Suprapubic skin (tissue), 4 donors: ENCODE measurements at regions not wholly inside any gene's neighbourhood (a gene's known extent, or its start where the extent isn't known, plus 50 kb on each side); places are given as distances from the start of the nearest gene placed in this dataset.

Experiments used
- DNase-seq, 2 donors: peaks; one replicate each; pipeline ENCODE4 v3.0.0-alpha.2; 2019; ENCODE audit warnings: low spot score in 2 of 2
- H3K27ac ChIP-seq: fragments of 200-600 bp; sonication (generic); one replicate; pipeline ENCODE4 v1.5.1; 2019
- H3K27me3 ChIP-seq: fragments of 200-600 bp; sonication (generic); one replicate; pipeline ENCODE4 v1.5.1; 2019
- H3K36me3 ChIP-seq: fragments of 200-600 bp; sonication (generic); one replicate; pipeline ENCODE4 v1.5.1; 2019
- H3K4me1 ChIP-seq: fragments of 200-600 bp; sonication (generic); one replicate; pipeline ENCODE4 v1.5.1; 2019
- H3K4me3 ChIP-seq: fragments of 200-600 bp; sonication (generic); one replicate; pipeline ENCODE4 v1.5.1; 2019; ENCODE audit warnings: mild to moderate bottlenecking
- H3K9me3 ChIP-seq: fragments of 200-600 bp; sonication (generic); one replicate; pipeline ENCODE4 v1.5.1; 2019
- EP300 ChIP-seq: sonication (generic); formaldehyde crosslinking; IDR thresholded peaks from one replicate; pipeline ENCODE4 v1.6.1; 2017; ENCODE audit warnings: antibody characterized with exemption
- POLR2A ChIP-seq, 2 donors: fragments of 450-650 bp; IDR thresholded peaks; one replicate each; pipeline ENCODE4 v1.6.1; 2017; ENCODE audit warnings: antibody characterized with exemption in 2 of 2, mild to moderate bottlenecking in 2 of 2, moderate library complexity in 2 of 2
- POLR2AphosphoS5 ChIP-seq, 3 donors: sonication (generic); formaldehyde crosslinking; IDR thresholded peaks; one replicate each; pipeline ENCODE4 v1.6.1; 2017; ENCODE audit warnings: antibody characterized with exemption in 3 of 3
- WGBS: methylation state at CpG from one replicate; pipeline ENCODE4 v1.1.5; 2018; 5-methylcytosine and 5-hydroxymethylcytosine counted together
- TF ChIP-seq, protein P1 (sequence below), 2 donors: fragments of 200-600 bp in 1 of 2; fragments of 450-650 bp in 1 of 2; sonication (generic) in 1 of 2; IDR thresholded peaks; one replicate each; pipeline ENCODE4 v1.5.1; 2016 to 2019; ENCODE audit warnings: antibody characterized with exemption in 2 of 2, mild to moderate bottlenecking in 1 of 2, moderate library complexity in 1 of 2

DNA sequence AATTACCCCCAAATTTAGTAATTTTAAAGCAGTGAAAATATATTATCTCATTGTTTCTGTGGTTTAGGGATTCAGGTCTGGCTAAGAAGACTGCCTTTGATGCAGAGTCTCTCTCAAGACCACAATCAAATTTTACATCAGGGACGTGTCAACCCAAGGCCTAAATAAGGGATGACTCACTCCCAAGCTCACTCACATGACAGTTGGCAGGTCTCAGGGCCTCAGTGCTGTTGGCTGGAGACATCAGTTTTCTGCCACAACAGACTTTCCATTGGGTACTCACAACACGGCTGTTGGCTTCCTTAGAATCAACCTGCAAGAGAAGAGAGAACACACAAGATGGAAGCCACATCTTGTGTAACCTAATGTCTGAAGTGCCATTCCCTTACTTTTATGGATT, 377.3 kb downstream of the FAM181B start:
- 49% methylated on average over 2 of the region's 2 CpGs for WGBS
- DNase-seq: no peak
- Histone ChIP-seq H3K4me1 (no peaks in the 10 kb centered on the region), H3K36me3 (no peaks in the 10 kb centered on the region), H3K9me3 (peaks cover 7% of the 10 kb centered on the region), H3K27ac (no peak overlapping the region), H3K27me3 (no peaks in the 10 kb centered on the region), H3K4me3 (no peak overlapping the region)
- TF ChIP-seq, protein P1, sequence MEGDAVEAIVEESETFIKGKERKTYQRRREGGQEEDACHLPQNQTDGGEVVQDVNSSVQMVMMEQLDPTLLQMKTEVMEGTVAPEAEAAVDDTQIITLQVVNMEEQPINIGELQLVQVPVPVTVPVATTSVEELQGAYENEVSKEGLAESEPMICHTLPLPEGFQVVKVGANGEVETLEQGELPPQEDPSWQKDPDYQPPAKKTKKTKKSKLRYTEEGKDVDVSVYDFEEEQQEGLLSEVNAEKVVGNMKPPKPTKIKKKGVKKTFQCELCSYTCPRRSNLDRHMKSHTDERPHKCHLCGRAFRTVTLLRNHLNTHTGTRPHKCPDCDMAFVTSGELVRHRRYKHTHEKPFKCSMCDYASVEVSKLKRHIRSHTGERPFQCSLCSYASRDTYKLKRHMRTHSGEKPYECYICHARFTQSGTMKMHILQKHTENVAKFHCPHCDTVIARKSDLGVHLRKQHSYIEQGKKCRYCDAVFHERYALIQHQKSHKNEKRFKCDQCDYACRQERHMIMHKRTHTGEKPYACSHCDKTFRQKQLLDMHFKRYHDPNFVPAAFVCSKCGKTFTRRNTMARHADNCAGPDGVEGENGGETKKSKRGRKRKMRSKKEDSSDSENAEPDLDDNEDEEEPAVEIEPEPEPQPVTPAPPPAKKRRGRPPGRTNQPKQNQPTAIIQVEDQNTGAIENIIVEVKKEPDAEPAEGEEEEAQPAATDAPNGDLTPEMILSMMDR (IDR thresholded peaks at IDR 0.05): no peak
- TF ChIP-seq POLR2A (IDR thresholded peaks at IDR 0.05): no peak
- TF ChIP-seq POLR2AphosphoS5 (IDR thresholded peaks at IDR 0.05): no peak
- no peak for TF ChIP-seq EP300

DNA sequence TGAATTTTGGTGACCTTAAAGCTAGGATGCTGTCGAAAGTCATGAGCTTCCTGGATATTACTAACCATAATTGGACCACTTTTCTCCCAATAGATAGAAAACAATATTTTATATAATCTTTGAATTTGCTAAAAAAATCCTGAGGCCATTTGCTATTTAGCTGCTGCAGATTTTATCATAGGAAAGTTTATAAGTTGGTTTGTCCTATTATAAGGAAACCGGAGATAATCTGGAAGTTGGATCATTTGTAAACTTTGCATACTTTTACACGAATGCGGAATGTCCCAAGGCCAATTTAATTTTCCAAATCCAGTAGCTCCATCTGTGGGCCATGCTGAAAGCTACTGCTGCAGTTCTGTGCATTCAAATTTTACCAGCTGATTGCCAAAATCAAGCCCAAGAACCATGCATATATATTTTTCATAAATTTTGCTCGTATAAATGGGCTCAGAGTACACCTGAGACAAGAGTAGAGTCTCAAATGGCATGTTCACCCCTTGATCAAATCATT, 378.3 kb downstream of the FAM181B start:
- H3K27me3 ChIP-seq: no peaks in the 10 kb centered on the region
- H3K9me3 ChIP-seq: peaks cover 7% of the 10 kb centered on the region
- no peak overlapping the region for H3K4me3 ChIP-seq
- 61% methylated on average over 5 of the region's 5 CpGs for WGBS
- DNase-seq: no peak
- H3K36me3 ChIP-seq: no peaks in the 10 kb centered on the region
- H3K4me1 ChIP-seq: no peaks in the 10 kb centered on the region
- H3K27ac ChIP-seq: no peak overlapping the region
- TF ChIP-seq POLR2AphosphoS5 (IDR thresholded peaks at IDR 0.05) (no peak), EP300 (no peak), POLR2A (IDR thresholded peaks at IDR 0.05) (no peak)
- TF ChIP-seq, protein P1 (IDR thresholded peaks at IDR 0.05): no peak

DNA sequence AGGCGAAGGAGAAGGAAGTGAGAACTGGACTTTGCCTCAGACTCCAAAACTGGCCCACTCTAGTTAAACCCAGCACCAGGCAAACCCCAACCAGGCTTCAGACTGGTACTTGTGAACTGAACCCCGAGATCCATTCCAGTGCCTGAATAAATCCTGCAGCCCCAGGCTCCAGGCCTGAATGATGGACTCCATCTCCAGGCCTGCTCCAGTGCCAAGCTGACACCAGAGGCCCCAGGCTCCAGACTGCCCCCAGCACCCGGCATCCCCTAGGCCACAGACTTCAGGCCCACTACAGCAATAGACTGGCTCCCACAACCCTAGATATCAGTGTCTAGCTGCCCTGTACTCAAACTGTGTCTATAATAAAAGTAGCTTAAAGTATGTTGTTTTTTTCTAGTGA, 406.8 kb downstream of the FAM181B start:
- 91% methylated on average over 3 of the region's 3 CpGs for WGBS

DNA sequence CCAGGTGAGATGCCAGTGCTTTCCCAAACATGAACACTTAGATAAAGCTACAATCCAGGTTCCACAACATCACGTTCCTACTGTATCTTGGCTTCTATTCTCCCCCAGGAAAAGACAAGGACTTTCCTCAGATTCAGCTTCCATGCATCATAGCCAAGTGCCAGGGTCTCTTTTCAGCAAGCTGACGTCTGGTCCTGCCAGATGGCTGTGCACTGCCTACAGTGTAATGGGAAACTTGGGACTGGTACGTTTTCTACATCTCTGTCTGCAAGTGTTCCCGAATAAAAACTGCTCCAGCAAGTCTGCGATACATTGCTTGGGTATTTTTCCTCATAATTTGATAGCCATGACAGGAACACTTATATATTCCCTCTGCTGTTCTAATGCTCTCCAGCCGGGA, 412.5 kb downstream of the FAM181B start:
- 76% methylated on average over 6 of the region's 6 CpGs for WGBS
- TF ChIP-seq EP300: no peak
- no peak for TF ChIP-seq POLR2AphosphoS5 (IDR thresholded peaks at IDR 0.05)
- H3K27me3 ChIP-seq: no peaks in the 10 kb centered on the region

More for the DNA sequence above, 406.8 kb downstream of the FAM181B start:
- no peak overlapping the region for H3K27ac ChIP-seq
- TF ChIP-seq EP300 (no peak), POLR2AphosphoS5 (IDR thresholded peaks at IDR 0.05) (no peak), POLR2A (IDR thresholded peaks at IDR 0.05) (no peak)
- TF ChIP-seq, protein P1 (IDR thresholded peaks at IDR 0.05): no peak
- no peak overlapping the region for H3K4me3 ChIP-seq
- no peaks in the 10 kb centered on the region for H3K27me3 ChIP-seq
- H3K9me3 ChIP-seq: no peaks in the 10 kb centered on the region
- DNase-seq: no peak
- no peaks in the 10 kb centered on the region for H3K36me3 ChIP-seq
- H3K4me1 ChIP-seq: no peaks in the 10 kb centered on the region

DNA sequence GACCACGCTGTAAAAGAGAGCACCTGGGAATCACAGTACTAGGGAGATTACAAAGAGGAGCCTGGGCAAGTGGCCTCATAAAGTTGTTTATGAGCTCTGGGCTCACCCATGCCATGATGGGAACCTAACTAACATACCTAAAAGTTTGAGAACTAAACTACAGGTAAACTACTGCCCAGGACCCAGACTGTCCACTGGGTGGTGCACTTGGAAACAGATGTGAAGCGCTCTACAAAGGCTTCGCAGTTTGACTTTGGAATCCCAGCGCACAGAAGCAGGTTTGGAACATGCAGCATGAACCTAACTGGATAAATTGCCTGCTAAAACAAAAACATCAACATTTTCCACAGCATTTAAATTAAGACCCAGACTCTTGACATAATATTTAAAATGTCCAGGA, 418.6 kb downstream of the FAM181B start:
- no peak for TF ChIP-seq EP300
- TF ChIP-seq, protein P1 (IDR thresholded peaks at IDR 0.05): no peak
- TF ChIP-seq POLR2A (IDR thresholded peaks at IDR 0.05): no peak
- TF ChIP-seq POLR2AphosphoS5 (IDR thresholded peaks at IDR 0.05): no peak
- Histone ChIP-seq H3K36me3 (no peaks in the 10 kb centered on the region), H3K27ac (no peak overlapping the region), H3K4me3 (no peak overlapping the region), H3K4me1 (no peaks in the 10 kb centered on the region), H3K27me3 (no peaks in the 10 kb centered on the region), H3K9me3 (no peaks in the 10 kb centered on the region)
- DNase-seq: no peak
- 15% methylated on average over 4 of the region's 4 CpGs for WGBS

More for the DNA sequence above, 412.5 kb downstream of the FAM181B start:
- H3K27ac ChIP-seq: no peak overlapping the region
- no peaks in the 10 kb centered on the region for H3K4me1 ChIP-seq
- H3K9me3 ChIP-seq: no peaks in the 10 kb centered on the region
- no peaks in the 10 kb centered on the region for H3K36me3 ChIP-seq
- DNase-seq: no peak
- H3K4me3 ChIP-seq: no peak overlapping the region

DNA sequence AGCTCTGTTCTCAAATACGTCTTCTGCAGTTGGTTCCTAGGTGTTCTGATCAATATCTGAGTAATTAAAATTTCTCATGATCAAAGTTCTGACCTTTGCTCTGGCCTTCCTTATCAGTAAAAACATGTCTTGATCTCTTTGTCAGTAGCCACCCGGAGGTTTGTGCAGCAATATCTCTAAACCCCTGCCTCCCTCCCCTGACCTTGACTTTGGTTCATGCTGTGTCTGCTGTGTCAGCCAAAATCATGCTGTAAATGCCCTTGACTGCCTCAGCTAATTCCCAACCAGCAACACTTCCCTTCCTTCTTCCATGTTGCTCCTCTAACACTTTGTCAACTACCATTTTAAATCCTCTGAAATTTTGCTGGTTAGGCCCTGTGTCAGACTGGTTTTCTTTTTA, 424.7 kb downstream of the FAM181B start:
- TF ChIP-seq POLR2A (IDR thresholded peaks at IDR 0.05) (no peak), POLR2AphosphoS5 (IDR thresholded peaks at IDR 0.05) (no peak), EP300 (no peak)
- TF ChIP-seq, protein P1 (IDR thresholded peaks at IDR 0.05): no peak
- Histone ChIP-seq H3K4me1 (no peaks in the 10 kb centered on the region), H3K27me3 (no peaks in the 10 kb centered on the region), H3K36me3 (no peaks in the 10 kb centered on the region), H3K4me3 (no peak overlapping the region), H3K9me3 (no peaks in the 10 kb centered on the region), H3K27ac (no peak overlapping the region)
- 39% methylated on average over 2 of the region's 2 CpGs for WGBS
- DNase-seq: no peak
